Upper lobe of right lung (tissue), 1 donor: ENCODE measurements at regions not wholly inside any gene's neighbourhood (a gene's known extent, or its start where the extent isn't known, plus 50 kb on each side); places are given as distances from the start of the nearest gene placed in this dataset.
"Not testable (repeated sequence)": the region's sequence is repeated elsewhere in the genome, so short reads cannot be mapped to it uniquely, and the experiment has no call there.

Experiments
- ATAC-seq: fragments of 200-7000 bp; cut with Tn5 transposase; one replicate; pipeline ENCODE4 v1.9.1; 2020; ENCODE audit warnings: mild to moderate bottlenecking, moderate library complexity
- DNase-seq: peaks from one replicate; pipeline ENCODE4 v3.0.0-alpha.2; 2020
- H3K27ac ChIP-seq: fragments of 200-600 bp; one replicate; pipeline ENCODE4 v1.8.0; 2022
- H3K27me3 ChIP-seq: fragments of 200-600 bp; one replicate; pipeline ENCODE4 v1.8.0; 2022; ENCODE audit warnings: mild to moderate bottlenecking
- H3K36me3 ChIP-seq: fragments of 200-600 bp; one replicate; pipeline ENCODE4 v1.8.0; 2022
- H3K4me1 ChIP-seq: fragments of 200-600 bp; one replicate; pipeline ENCODE4 v1.8.0; 2022
- H3K4me3 ChIP-seq: fragments of 200-600 bp; one replicate; pipeline ENCODE4 v1.8.0; 2022; ENCODE audit warnings: mild to moderate bottlenecking
- H3K9me3 ChIP-seq: fragments of 200-600 bp; one replicate; pipeline ENCODE4 v1.8.0; 2022
- CTCF ChIP-seq: fragments of 200-600 bp; IDR thresholded peaks from one replicate; pipeline ENCODE4 v1.8.0; 2022; ENCODE audit warnings: antibody characterized with exemption
- intact Hi-C: fragments of 100-400 bp; cut with DNase I; formaldehyde crosslinking; loops from one replicate; pipeline ENCODE4 v1.11.0; 2022
- donor health status: DM: no; HTN: yes; CAD: no; lungs with severe emphysema.

DNA sequence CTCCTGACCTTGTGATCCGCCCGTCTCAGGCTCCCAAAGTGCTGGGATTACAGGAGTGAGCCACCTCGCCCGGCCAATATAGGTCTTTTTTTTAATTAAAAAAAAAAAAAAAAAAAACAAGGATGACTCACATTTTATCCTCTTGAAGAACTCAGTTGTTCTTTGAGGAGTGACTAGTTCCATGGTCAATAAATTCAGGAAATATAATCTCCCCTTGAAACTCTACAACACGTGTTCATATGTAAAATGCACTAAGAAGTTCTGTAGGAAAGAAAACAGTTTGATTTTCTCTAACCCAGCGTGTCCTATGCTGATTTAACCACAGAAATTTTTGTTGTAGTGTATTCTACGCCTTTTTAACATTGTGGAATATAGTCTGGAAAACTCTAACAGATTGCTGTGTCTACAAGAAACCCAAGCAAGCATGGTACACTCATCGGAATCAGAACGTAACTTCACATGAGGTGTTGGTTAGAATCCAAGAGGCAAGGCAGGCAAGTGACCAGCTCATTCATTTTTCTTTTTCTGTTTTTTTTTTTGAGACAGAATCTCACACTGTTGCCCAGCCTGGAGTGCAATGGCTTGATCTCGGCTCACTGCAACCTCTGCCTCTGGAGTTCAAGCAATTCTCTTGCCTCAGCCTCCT lies 79.0 kb upstream of the ZNF217 start:
- H3K9me3 ChIP-seq, result no peaks in the 10 kb centered on the region
- no peaks in the 10 kb centered on the region for H3K27me3 ChIP-seq
- TF ChIP-seq CTCF, result no peak
- peaks cover 4% of the 10 kb centered on the region for H3K4me1 ChIP-seq
- ATAC-seq (no peak), DNase-seq (no peak)
- no peaks in the 10 kb centered on the region for H3K36me3 ChIP-seq
- H3K27ac ChIP-seq, result no peak overlapping the region
- intact Hi-C loops, result no loop called here
- no peak overlapping the region for H3K4me3 ChIP-seq

- no peak for TF ChIP-seq CTCF
- Histone ChIP-seq H3K36me3 (no peaks in the 10 kb centered on the region), H3K27me3 (no peaks in the 10 kb centered on the region), H3K27ac (no peak overlapping the region), H3K4me1 (no peaks in the 10 kb centered on the region), H3K4me3 (no peak overlapping the region), H3K9me3 (no peaks in the 10 kb centered on the region)
- no peak for DNase-seq
- intact Hi-C loops, result no loop called here
- ATAC-seq, result no peak
Measured at GRCh38 chr20:53671370-53671769, 77.7 kb upstream of the ZNF217 start.

- intact Hi-C loops, H3K4me1 ChIP-seq, H3K9me3 ChIP-seq, H3K36me3 ChIP-seq, H3K27me3 ChIP-seq, DNase-seq, ATAC-seq, H3K27ac ChIP-seq, H3K4me3 ChIP-seq: not testable (repeated sequence)
Measured at GRCh38 chr20:53669517-53670313, 76.1 kb upstream of the ZNF217 start.

DNA sequence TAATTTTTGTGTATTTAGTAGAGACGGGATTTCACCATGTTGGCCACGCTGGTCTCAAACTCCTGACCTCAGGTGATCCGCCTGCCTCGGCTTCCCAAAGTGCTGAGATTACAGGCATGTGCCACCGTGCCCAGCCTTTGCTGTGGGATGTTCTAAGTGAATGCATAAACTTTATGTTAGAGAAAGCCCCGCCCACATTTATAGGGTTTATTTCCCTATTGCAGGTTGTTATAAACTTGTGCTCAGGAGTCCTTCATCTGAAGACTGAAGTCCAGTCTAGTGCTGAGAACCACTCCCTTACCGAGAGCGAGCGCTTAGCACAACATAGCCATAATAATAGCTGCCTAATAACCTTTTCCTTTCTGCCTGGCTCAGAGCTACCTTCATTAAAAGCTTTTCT lies 75.4 kb upstream of the ZNF217 start:
- intact Hi-C loops, result no loop called here
- Histone ChIP-seq H3K9me3 (no peaks in the 10 kb centered on the region), H3K36me3 (no peaks in the 10 kb centered on the region), H3K4me3 (no peak overlapping the region), H3K27ac (no peak overlapping the region), H3K27me3 (no peaks in the 10 kb centered on the region), H3K4me1 (no peaks in the 10 kb centered on the region)
- DNase-seq (no peak), ATAC-seq (no peak)
- TF ChIP-seq CTCF, result no peak

GRCh38 chr20:53666144-53666543 lies 72.5 kb upstream of the ZNF217 start:
- ATAC-seq (no peak), DNase-seq (no peak)
- peaks cover 3% of the 10 kb centered on the region for H3K4me1 ChIP-seq
- H3K9me3 ChIP-seq, result no peaks in the 10 kb centered on the region
- H3K27me3 ChIP-seq, result no peaks in the 10 kb centered on the region
- H3K27ac ChIP-seq, result no peak overlapping the region
- no peak overlapping the region for H3K4me3 ChIP-seq
- TF ChIP-seq CTCF, result no peak
- intact Hi-C loops, result no loop called here
- no peaks in the 10 kb centered on the region for H3K36me3 ChIP-seq

DNA sequence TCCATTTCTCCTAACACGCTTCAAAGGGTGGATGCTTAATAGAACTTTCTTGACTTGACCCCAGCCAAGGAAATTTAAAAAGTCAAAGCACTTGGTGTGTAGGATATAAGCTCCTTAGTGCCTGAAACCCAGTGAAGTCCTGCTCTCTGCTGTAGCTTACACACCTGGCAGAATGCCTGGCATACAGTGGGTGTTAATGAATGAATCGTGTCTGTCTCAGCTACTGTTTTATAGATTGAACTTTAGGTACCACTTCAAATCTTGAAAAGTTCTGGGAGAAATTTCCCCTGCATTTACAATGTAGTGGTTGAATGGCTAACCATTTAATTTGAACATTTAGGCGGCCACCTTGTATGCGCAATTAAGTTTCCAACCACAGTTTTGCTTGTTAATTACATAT lies 70.5 kb upstream of the ZNF217 start:
- H3K4me3 ChIP-seq, result no peak overlapping the region
- no peaks in the 10 kb centered on the region for H3K36me3 ChIP-seq
- DNase-seq (no peak), ATAC-seq (no peak)
- no peak overlapping the region for H3K27ac ChIP-seq
- no peaks in the 10 kb centered on the region for H3K9me3 ChIP-seq
- intact Hi-C loops, result no loop called here
- H3K4me1 ChIP-seq, result peaks cover 9% of the 10 kb centered on the region
- TF ChIP-seq CTCF, result no peak
- H3K27me3 ChIP-seq, result no peaks in the 10 kb centered on the region

- H3K4me1 ChIP-seq, H3K9me3 ChIP-seq, H3K27me3 ChIP-seq, H3K27ac ChIP-seq, H3K4me3 ChIP-seq, intact Hi-C loops, DNase-seq, H3K36me3 ChIP-seq, ATAC-seq: not testable (repeated sequence)
Measured at GRCh38 chr20:53663521-53663920, 69.9 kb upstream of the ZNF217 start.
